ENCODE measurements at regions not wholly inside any gene's neighbourhood (a gene's known extent, or its start where the extent isn't known, plus 50 kb on each side); places are given as distances from the start of the nearest gene placed in this dataset.

DNA sequence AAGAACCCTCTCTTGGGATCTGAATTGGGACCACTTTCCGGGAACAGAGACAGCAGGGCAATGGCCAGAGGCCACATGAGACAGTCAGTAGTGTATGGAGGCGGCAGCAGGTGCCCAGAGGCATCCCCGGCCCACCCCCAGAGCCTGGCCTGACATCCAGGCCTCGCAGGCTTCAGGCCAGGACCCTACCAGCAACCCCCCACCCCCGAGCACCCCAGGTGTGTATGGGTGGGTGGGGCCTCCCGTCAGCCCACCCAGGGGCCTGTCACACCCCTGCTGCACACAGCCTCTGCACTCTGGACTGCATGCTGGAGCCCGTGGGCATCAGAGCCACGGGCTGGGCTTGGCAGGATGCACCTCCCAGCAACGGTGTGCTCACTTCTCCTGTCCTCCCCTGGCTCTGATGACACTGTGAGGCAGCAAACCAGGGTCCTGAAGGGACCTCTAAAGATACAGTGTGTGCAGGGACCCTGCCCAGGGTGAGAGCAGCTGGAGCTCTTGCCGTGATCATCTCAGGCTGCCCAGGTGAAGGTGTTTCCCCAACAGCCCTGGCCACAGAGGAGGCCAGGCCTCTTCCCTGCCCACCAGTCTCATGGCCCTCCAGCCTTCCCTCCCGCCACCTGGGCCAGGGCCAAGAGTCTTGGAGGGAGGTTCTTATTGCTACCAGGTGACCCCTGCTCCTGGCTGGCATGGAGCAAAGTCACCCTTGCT, 88.8 kb upstream of the SEPTIN5 start:
- DNase-seq = no peak

DNA sequence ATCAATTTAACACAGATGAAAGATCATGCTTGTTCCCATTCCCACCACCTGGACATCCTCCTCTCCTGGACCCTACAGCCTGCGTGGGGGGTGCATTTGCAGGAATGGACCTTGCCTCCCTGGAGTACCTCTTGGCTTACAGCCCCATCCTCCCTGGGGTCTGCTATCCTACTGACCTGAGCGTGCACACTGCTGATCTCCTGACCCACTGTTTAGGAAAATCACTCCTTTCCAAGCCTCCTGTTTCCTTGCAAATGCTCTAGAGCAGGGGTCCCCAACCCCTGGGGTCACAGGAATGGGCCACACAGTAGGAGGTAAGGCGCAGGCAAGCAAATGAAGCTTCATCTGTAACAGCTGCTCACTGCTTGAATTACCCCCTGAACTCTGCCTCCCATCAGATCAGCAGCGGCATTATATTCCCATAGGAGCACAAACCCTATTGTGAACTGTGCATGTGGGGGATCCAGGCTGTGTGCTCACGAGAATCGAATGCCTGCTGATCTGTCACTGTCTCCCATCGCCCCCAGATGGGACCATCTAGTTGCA, 88.2 kb upstream of the SEPTIN5 start:
- DNase-seq = no peak

DNA sequence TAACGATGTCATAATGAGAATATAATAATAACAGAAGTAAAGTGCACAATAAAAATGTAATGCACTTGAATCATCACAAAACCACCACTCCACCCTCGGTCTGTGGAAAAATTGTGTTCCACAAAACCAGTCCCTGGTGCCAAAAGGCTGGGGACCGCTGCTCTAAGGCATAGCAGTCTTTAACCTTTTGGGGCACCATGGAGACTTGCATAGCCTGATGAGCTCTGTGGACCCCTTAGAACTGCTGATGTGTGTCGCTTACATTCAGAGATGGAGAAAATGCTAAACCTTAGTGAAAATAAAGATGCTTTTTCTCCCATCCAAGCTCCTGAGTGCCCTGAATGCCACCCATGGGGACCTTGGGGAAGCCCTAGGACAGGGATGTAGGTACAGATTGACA, 87.6 kb upstream of the SEPTIN5 start:
- DNase-seq = no peak

DNA sequence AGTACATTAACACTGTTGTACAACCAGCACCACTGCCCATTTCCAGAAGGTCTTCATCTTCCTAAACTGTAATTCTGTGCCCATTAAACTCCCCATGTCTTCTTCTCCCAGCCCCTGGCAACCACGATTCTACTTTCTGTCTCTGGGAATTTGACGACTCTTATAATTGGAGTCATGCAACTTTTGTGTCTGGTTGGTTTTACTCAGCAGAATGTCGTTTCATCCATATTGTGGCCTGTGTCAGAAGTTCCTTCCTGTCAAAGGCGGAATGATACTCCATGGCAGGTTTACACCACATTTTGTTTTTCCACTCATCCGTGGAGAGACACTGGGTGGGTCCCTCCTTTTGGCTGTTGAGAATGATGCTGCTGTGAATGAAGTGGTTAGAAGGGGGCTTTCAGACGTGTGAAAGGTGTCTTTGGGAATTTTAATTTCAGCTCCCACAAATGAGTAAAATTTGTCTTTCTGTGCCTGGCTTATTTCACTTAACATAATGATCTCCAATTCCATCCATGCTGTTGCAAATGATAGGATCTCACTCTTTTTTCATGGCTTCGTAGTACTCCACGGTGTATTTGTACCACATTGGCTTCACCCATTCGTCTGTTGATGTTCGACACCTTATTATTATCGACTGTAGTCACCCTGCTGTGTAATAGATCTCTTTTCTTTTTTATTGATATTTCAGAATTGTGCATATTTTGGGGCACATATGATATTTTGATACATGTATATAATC, 86.1 kb upstream of the SEPTIN5 start:
- DNase-seq = no peak

DNA sequence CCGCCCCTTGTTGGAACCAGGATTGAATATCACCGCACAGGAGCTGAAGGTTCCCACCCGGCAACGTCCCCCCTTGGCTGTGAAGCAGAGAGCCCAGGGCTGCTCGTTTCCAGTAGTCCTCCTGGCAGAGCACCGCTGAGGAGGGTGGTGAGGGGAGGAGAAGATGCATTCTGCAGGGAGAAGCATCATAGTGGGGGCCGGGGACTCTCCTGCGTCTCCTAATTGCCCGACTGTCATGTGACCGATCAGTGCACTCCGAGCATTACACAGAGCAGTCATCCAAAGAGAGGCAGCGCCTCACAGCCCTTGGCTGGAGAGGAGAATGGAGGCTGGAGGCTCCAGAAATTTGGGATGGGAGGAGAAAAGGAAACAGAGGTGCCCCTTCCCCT, 85.0 kb upstream of the SEPTIN5 start:
- no peak for DNase-seq

DNA sequence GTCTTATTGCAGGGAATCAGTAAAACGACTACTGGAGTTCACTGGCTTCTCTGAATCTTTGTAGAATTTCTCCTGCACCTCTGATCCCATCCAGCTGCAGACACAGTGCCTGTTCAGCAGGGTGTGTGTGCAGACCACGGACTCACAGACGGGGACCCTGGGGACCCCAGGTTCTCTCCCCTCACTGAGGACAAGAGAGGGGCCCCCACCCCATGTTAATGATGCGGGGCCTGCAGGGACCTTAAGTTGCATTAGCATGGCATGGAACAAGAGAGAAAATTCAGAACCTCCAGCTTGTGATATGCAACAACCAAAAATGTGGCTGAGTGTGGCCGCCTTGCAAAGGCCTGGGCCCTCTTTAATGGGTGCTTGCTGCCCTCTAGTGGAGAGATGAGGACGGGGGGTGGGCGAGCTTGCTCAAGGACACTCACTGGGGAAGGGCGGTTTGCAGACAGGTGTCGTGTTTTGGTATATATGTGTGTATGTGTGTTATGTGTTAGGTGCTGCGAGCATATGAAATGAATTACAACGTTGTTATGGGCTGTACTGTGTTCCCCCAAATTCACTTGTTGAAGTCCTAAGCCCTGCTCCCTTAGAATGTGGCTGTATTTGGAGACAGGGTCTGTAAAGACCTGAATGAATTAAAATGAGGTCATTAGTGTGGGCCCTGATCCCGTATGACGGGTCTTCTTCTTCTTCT, 84.4 kb upstream of the SEPTIN5 start:
- DNase-seq = peak; percentile 43

DNA sequence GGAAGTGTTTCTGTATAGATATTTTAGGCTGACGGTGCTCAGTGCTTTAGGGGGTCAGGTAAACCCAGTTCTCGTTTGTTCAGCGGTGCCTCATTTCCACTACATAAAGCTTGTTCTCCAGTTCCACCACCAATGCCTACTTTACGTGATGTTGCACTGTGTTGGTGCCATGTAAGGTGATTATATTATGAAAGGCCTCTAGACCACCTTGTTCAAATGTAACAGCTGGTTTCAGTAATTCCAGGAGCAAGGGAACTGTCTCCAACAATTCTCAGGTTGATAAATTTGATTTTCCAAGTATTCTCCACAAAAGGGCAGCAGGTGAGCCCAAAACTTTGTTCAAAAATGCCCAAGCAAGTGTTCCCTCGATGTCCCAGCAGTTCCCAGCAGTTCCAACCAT, 83.7 kb upstream of the SEPTIN5 start:
- no peak for DNase-seq

DNA sequence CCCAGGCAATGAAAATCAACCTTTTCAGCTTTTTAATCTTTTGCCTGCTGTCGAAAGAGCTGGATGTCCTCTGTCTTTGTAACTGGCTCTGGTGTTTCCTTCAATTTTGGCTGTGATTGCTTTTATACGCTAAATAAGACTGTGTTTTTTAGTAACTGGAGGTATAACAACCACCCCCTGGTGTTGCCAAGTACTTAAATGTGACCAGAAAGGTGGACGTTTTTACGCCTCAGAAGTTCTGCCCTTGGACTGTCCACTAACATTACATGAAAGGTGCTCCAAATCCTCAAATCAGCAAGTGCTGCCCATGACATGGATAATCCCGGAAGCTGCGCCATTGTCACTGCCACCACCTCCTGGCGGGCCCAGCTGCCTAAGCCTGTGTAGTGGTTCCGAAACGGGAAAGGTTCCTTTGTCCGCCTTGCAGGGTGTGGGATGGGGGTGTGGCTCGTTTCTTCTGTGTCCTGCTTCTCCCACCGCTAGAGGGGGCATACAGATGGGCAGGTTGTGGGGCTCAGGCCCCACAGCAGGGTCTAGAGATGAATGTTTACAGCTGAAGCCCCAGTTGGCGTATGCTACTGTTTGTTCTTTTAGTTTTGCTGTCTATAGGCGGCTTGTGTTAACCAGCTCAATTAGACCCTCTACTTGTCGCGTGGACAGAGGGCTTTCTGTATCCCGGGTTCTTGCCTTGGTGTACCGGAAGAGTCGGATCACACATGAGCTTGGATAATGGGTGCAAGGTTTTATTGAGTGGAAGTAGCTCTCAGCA, 82.2 kb upstream of the SEPTIN5 start:
- DNase-seq = no peak

DNA sequence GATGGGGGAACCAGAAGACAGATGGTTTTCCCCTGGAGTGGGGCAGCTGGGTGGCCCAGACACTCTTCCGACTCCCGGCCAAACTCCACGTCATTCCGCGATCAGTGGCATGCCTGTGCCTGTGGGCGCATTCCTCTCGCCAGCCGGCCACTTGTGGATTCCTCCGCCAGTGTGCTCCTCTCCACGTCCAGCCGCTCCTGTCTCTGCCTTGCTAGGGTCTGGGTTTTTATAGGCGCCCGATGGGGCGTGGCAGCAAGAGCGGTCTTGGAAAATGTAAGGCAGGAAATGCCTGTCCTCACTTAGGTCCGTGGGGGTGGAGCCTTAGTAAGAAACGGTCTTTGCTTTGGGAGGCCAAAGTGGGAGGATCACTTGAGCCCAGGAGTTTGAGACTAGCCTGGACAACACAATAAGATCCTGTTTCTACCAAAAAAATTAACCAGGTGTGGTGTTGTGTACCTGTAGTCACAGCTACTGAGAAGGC, 81.6 kb upstream of the SEPTIN5 start:
- DNase-seq = no peak

DNA sequence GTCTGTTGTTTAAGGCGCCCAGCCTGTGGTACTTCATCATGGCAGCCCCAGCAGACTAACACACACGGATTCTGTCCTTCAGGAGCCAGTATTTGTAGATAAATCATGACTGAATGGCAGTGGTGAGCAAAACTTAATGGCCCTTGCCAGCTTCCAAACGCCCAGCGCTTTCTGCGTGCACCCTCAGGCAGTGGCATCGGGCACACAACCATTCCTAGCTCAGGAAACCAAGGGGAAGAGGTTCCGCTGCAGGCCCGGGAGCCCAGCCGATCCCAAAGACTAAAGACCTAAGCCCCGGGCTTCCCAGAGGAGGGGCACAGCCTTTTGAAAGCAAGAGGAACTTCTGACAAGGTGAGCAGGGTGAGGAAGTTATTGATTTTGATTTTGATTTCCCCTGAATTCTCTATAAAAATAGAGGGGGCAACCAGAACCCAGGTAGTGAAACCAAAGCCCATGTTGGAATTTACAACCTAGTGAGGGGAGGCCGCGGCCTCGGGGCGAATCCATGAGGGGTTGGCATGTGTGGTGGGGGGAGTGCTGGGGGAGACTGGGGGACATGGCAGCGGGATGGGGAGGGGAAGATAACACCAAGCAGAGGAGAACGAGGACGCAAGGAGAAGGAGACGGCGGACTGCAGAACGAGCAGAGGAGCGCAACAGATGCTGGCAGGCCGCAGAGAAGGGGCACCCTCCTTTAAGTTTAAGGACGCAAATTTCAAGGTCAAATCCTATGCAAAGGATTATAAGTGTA, 79.9 kb upstream of the SEPTIN5 start:
- DNase-seq = no peak

DNA sequence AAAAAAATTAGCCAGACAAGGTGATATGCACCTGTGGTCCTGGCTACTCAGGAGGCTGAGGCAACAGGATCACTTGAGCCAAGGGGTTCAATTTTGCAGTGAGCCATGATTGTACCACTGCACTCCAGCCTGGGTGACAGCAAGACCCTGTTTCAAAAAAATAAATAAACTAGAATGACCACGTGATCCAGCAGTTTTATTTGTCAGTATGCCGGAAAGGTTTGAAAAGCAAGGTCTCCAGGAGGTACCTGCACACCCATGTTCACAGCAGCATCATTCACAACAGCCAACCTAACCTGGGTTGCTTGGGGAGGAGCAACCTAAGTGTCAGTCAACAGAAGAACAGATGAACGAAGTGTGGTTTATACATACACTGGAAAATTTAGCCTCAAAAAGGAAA, 78.7 kb upstream of the SEPTIN5 start:
- no peak for DNase-seq

DNA sequence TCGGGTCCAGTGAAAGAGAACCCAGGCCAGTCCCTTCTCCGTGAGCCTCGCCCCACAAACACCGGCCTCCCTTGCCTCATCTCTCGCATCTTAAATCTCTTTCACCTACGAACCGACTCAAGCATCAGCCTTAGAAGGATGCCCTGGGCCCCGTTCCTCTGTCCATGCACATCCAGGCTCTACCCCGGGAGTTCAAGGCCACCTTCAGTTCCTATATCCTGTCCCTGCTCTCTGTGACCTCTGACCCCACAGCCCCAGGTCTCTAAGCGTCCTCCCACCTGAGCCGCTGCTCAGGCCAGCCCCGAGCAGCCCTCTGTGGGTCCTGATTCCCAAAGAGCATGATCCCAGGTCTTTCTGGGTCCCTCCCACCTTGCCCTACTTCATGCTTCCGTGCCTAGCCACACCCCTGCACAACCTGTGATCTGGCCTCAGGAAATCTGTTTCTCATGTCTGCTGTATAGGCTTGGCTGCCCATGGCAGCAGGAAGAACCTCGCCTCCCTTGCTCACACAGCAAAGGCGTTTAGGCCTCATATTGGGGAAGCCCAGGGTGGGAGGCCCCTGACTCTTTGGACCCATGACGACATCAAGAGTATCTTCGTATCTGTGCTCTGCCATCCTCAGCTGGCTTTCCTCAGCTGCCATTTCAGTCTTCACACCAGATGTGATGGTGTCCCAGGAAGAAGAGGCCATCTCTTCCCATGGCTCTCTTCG, 77.5 kb upstream of the SEPTIN5 start:
- no peak for DNase-seq

DNA sequence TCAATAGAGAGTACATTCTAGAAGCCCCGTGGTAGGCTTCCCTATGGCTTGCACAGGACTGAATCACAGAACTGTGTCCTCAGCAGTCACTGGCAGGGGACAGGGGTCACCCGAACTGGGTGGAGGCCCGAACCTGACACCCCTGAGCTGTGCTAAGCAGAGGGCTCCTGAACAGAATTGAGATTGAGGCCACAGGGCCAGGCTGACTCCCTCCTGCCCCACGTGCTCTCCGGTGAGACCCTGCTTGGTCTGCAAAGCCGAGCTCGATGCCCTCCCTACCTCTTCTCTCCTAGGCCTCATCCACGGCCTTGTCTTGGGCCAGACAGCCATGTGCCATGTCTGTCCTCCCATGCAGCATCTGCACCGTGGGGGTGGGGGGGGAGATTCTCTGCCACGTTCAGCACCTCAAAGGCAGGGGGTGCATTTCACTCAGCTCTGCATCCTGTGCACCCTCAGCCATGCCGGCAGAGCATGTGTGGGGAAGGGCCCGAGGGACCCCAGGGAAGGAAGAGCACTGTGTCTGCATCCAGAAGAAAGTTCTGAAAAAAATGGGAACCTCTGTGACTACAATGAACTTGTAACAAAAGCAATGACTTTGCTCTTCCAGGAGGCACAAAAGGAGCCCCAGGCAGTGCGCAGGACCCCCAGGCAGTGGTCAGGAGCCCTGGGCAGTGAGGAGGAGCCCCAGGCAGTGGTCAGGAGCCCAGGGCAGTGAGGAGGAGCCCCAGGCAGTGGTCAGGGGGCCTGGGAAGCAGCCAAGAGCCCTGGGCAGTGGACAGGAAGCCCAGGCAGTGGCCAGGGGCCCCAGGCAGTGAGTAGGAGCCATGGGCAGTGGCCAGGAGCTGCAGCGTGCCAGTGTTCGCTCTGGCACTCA, 76.7 kb upstream of the SEPTIN5 start:
- no peak for DNase-seq

DNA sequence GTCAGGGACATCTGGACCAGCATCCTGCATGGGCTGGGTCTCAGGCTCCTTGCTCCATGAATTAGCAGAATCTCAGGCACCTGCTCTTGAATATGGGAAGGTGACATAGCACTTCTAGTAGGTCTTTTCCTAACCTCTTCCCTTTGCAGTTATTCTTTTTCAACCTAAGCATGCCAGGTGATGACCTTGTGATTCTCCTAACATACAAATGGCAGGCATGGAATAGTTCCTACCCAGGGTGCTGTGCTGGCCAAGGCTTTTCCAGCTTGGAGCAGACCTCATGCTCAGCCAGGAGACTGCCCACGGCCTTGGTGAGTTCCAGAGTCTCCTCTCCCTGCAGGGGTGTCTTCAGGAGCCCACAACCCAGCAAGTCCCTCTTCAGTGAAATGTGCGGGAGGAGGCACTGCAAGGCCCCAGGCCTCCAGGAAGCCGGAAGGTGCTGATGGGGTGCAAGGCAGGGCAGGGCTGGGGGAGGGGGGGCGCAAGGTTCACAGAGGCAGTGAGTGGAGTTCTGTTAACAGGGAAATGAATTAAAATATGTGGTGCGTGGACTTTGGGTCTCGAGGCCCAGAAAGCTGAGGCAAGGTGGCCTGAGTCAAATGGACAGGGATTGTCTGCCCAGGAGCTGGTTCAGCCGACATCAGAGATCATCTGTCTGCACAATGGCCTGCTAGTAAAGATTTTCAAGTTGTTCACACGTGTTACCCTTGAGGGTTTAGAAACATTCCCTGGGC, 75.9 kb upstream of the SEPTIN5 start:
- DNase-seq = no peak

DNA sequence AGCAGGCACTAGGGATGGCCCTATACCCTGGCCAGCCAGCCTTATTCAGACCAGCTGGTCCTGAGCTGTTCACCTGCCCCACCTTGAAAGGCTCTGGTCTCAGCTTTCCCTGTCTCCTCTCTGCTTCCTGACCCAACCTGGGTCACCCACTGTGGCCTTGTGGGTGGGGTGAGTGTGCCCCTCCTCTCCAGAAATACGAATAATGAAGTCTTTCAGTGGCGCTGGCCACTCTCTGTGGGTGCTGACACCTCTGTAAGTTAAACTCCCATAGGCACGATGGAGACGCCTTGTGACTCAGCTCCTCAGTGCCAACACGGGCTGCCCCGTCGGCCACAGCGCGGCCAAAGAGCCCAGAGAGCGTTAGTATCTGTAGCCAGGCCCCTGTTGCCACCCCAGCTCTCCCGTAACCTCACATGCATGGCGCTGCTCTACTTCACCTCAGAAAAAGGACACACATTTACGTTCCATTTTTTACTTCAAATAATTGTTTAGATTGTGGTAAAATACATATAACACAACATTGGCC, 74.6 kb upstream of the SEPTIN5 start:
- DNase-seq = no peak

DNA sequence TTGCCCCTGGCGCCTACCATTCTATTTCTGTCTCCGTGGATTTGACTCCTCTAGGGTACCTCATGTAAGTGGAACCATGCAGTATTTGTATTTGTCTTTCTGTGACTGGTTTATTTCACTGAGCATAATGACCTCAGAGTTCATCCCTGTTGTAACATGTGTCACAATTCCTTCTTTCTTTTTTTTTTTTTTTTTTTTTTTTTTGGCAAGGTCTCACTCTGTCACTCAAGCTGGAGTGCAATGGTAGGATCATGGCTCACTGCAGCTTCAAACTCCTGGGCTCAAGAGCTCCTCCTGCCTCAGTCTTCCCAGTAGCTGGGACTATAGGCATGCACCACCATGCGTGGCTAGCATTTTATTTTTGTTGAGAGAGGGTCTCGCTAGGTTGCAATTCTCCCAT, 74.0 kb upstream of the SEPTIN5 start:
- no peak for DNase-seq

DNA sequence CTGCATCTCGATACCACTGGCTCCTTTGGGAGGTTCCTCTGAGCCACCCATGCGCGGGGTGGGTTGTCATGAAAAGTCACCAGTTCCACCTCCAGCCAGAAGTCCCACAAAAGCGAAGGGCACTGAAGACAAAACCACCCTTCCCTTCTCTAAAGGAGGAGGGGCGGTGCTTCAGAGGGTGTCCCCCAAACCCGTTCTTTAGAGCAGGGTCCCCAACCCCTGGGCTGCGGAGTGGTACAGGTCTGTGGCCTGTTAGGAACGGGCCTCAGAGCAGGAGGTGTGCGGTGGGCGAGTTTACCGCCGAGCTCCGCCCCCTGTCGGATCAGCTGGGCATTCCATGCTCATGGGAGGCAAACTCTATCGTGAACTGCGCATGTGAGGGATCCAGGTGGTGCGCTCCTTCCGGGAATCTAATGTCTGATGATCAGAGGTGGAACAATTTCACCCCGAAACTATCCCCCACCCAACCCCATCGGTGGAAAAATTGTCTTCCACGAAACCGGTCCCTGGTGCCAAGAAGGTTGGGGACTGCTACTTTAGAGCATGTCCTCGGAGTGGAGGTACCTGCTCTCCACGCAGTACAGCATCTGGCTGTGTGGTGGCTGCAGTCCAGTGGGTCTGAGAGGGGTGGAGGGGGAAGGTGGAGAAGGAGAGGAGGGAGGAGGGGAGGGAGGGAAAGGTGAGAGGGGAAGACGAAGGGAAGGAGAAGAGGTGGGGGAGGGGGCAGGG, 72.9 kb upstream of the SEPTIN5 start:
- no peak for DNase-seq

DNA sequence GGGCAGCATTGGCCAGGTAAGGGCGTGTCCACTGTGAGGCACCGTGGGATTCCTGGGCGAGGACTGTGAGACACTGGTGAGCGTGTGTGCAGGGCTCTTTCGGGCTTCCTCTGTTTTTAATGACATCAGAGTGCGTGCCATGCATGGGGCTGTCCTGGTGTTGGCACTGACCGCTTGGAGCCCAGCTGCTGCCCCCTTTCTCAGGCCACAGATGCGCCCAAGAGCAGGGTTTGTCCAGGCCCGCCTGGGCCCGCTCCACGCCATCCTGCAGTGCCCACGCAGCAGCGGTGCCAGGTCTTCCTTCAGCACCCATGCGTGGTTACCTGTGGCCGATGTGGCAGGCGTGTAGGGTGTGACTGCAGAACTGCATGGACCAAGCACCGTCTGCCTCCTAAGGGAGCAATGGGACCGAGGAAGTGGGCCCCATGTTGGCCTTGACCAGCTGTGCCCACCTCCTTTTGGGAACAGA, 72.3 kb upstream of the SEPTIN5 start:
- DNase-seq = no peak

All from DMS79 treated with DMSO at 0.1 percent for 48 hours (cell line).